ENCODE measurements at regions not wholly inside any gene's neighbourhood (a gene's known extent, or its start where the extent isn't known, plus 50 kb on each side); places are given as distances from the start of the nearest gene placed in this dataset.
"Not testable (repeated sequence)": the region's sequence is repeated elsewhere in the genome, so short reads cannot be mapped to it uniquely, and the experiment has no call there.

DNA sequence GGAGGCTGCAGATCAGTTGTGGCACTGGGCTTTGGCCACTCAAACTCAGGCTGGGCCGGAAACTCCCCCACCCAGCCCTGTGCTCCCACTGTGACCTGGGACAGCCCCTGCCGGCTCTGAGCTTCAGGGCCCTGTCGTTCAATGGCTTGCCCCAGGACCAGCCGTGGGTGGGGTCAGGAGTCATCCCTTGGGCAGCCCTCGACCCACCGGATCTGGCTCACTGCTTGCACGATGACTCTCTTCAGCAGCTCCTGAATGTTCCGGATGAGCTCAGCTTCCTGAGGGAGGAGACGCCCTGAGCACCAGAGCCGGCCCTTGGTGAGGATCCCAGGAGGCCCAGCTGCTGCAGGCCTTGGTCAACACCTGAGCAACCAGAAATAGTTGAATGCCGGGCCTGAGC is 1544.2 kb upstream of the USP9Y start:
- TF ChIP-seq, protein P1, sequence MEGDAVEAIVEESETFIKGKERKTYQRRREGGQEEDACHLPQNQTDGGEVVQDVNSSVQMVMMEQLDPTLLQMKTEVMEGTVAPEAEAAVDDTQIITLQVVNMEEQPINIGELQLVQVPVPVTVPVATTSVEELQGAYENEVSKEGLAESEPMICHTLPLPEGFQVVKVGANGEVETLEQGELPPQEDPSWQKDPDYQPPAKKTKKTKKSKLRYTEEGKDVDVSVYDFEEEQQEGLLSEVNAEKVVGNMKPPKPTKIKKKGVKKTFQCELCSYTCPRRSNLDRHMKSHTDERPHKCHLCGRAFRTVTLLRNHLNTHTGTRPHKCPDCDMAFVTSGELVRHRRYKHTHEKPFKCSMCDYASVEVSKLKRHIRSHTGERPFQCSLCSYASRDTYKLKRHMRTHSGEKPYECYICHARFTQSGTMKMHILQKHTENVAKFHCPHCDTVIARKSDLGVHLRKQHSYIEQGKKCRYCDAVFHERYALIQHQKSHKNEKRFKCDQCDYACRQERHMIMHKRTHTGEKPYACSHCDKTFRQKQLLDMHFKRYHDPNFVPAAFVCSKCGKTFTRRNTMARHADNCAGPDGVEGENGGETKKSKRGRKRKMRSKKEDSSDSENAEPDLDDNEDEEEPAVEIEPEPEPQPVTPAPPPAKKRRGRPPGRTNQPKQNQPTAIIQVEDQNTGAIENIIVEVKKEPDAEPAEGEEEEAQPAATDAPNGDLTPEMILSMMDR (conservative IDR thresholded peaks at IDR 0.05; ENCODE audit: low read depth in 2 of 2), result not testable (repeated sequence)
- not testable (repeated sequence) for TF ChIP-seq POLR2AphosphoS5 (IDR thresholded peaks at IDR 0.05; ENCODE audit: low read depth); STAT1 (IDR thresholded peaks at IDR 0.05; ENCODE audit: unreplicated experiment); NANOG (IDR thresholded peaks at IDR 0.05; ENCODE audit: borderline replicate concordance); EZH2 (IDR thresholded peaks at IDR 0.05; ENCODE audit: low read depth, unreplicated experiment); ZNF114 (CRISPR knock-in tag; IDR thresholded peaks at IDR 0.05); EZH2phosphoT487 (IDR thresholded peaks at IDR 0.05; ENCODE audit: unreplicated experiment)
- TF ChIP-seq, protein P2, sequence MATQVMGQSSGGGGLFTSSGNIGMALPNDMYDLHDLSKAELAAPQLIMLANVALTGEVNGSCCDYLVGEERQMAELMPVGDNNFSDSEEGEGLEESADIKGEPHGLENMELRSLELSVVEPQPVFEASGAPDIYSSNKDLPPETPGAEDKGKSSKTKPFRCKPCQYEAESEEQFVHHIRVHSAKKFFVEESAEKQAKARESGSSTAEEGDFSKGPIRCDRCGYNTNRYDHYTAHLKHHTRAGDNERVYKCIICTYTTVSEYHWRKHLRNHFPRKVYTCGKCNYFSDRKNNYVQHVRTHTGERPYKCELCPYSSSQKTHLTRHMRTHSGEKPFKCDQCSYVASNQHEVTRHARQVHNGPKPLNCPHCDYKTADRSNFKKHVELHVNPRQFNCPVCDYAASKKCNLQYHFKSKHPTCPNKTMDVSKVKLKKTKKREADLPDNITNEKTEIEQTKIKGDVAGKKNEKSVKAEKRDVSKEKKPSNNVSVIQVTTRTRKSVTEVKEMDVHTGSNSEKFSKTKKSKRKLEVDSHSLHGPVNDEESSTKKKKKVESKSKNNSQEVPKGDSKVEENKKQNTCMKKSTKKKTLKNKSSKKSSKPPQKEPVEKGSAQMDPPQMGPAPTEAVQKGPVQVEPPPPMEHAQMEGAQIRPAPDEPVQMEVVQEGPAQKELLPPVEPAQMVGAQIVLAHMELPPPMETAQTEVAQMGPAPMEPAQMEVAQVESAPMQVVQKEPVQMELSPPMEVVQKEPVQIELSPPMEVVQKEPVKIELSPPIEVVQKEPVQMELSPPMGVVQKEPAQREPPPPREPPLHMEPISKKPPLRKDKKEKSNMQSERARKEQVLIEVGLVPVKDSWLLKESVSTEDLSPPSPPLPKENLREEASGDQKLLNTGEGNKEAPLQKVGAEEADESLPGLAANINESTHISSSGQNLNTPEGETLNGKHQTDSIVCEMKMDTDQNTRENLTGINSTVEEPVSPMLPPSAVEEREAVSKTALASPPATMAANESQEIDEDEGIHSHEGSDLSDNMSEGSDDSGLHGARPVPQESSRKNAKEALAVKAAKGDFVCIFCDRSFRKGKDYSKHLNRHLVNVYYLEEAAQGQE (IDR thresholded peaks at IDR 0.05; ENCODE audit: unreplicated experiment), result not testable (repeated sequence)
- TF ChIP-seq, protein P3, sequence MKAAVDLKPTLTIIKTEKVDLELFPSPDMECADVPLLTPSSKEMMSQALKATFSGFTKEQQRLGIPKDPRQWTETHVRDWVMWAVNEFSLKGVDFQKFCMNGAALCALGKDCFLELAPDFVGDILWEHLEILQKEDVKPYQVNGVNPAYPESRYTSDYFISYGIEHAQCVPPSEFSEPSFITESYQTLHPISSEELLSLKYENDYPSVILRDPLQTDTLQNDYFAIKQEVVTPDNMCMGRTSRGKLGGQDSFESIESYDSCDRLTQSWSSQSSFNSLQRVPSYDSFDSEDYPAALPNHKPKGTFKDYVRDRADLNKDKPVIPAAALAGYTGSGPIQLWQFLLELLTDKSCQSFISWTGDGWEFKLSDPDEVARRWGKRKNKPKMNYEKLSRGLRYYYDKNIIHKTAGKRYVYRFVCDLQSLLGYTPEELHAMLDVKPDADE (IDR thresholded peaks at IDR 0.05), result not testable (repeated sequence)
